Suppressor macrophage treated with lipopolysaccharide for 4 hours (primary cell): ENCODE measurements at regions not wholly inside any gene's neighbourhood (a gene's known extent, or its start where the extent isn't known, plus 50 kb on each side); places are given as distances from the start of the nearest gene placed in this dataset.

ENCODE experiments used
- DNase-seq: peaks from one replicate; pipeline ENCODE4 v3.0.0-alpha.2; 2020

DNA sequence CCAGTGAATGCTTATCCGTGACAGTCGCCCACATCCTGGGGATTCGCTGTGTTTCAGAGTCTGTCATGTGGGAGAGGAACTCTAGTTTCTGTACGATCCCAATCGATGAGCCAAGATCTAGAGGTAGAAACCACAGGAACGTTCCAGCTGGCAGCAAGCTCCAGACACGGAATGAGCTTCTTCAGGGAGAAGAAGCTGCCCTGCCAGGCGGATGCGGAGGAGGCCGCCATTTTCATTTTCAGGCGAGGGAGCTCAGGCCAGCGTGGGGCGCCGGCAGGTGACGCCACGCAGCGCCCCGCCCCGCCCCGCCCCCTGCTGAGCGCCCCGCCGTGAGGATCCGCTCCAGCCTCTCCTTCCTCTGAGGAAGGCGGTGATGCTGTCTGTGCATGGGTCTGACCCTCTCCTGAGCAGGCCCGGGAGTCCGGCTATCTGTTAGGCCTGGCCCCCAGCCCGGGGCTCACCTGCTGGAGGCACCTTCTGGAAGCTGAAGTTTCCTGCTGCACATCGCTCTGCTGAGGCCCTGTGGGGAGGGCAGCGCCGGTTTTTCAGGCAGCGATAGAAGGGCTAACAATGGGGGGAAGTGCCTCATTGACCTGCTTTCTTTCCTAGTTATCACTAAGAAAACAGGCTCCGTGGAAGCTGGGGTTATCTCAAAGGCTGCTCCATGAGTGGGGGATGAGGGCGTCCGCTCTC is 147.5 kb downstream of the ERMARD start:
- DNase-seq: no peak

DNA sequence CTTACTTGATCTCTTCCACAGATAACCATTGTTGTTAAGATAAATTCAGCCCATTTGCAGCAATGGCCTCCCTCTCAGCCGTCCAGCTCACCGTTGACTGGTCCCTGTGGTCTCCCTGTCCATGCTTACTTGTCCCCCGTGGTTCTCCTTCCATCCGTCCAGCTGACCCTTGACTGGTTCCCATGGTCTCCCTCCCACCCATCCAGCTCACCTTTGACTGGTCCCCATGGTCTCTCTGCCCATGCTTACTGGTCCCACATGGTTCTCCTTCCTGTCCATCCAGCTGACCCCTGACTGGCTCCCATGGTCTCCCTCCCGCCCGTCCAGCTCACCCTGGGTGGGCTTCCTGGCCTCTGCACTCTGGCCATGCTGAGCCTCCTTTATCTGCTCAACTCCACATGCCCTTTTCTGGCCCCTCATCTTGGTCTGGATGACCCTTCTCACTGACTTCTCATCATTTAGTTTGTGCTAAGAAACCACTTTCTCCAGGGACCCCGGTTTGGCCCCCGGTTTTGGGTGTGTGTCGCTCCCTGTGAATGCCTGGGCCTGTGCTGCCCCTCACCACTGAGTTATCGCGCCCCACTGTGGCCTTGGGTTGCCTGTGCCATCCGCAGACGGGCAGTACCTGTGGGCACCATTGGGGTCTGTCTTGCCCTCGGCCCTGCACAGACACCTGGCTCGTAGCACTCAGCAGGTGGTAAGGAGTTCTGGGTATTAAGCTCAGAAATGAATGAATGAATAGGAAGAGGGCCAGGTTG is 146.4 kb downstream of the ERMARD start:
- no peak for DNase-seq

DNA sequence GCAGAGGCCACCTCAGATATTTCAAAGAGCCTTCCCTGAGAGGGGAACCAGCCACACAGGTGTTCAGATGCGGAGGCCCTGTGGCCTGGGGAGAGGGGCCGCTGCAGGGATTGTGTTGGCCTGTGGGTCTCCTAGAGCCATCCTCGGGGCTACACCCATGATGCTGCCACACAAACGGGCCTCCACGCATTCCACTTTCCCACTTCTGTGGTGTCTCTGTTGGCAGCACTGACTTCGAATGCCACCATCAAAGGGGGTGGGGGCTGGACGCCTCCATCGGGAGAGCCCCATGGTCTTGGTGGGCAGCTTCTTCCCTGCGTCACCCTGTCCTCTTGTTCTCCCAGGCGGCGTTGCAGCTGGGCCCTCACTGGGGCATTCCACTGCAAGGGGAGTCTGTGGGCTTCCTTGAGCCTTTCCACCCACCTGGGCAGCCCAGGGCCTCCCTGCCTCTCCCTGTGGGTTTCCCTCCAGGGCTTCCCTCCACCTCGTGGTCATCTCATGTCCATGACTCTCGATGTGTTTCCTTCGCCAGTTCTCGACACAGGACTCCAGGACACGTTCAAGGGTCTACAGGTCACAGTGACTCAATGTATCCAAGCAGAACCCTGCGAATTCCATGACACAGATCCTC is 145.5 kb downstream of the ERMARD start:
- DNase-seq: no peak

DNA sequence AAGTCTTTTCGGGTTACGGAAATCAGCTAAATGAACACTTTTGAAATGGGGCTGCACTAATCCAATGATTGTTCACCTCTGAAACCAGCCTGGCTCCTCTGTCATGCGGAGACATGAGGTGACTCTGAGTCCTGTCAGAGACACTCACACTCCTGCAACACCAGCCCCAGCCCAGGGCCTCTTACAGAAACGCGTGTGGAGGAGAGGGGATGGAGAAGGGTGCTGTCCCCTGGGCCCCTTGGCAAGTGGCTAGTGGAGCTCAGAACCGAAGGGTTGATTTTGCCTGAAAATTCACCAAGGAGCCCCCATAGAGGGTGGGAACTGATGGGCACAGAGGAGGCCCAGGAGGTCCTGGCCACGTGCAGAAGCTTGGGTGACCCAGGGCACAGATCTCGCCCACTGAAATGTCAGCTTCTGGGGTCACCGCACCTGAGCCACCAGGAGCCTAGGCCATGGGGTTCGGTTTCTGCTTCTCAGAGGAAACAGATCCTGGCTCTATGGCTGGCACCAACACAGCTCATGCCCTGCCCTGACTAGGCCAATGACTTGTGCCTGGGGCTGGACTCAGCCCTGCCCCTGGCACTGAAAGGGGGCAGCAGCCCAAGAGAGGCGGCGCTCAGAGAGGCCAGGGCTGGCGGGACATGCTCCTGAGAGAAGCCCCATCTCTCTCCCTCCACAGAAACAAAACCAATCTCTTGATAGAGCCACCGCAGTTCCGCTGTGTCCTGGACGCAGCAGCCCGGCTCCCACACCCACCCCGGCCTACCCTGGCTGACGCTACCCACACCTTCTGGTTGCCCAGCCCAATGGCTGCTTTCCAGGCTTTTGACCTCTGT is 144.7 kb downstream of the ERMARD start:
- no peak for DNase-seq

DNA sequence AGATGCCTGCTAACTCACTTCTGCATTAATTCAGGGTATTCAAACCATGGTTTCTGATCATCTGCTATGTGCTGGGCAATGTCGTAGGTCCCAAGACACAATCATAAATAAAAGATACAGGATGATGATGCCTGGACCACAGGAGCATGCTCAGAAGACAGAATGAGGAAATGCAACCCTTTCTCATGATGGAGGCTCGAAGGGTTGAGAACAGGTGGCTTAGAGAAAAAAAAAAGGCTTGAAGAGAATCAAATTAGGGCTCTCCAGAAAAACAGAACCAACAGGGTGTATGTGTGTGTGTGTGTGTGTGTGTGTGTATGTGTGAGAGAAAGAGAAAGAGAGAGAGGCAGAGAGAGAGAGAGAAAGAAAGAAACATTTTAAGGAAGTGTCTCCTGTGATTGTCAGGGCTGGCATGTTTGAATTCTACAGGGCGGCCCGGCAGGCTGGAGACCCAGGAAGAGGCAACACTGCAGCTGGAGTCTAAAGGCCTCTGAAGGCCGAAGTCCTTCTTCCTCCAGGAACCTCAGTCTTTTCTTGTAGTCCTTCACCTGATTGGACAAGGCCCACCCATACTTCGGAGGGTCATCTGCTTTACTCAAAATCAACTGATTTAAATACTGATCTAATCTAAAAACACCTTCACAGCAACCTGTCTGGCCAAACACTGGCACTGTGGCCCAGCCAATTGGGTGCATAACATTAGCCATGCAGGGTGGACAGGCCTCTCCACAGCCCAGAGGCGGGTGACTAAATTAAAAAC is 143.8 kb downstream of the ERMARD start:
- no peak for DNase-seq

DNA sequence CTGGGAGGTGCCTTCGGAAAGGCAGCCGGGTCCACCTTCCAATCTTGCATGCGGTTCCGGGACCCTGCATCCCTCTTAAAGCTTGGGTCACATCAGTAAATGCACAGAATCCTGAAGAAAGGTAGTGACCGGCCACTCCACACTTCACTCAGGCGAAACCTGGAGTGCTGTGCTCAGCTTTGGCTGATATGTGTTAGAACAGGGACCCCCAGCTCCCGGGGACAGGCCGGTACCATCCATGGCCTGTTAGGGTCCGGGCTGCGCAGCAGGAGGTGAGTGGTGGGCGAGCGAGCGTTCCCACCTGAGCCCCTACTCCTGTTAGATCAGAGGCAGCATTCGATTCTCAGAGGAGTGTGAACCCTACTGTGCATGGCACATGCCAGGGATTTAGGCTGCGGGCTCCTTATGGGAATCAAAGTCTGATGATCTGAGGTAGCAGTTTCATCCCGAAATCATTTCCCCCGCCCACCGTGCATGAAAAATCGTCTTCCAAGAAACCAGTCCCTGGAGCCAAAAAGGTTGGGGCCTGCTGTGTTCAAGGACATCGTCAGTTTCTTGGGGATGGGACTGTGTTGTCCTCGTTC is 143.0 kb downstream of the ERMARD start:
- DNase-seq: no peak

DNA sequence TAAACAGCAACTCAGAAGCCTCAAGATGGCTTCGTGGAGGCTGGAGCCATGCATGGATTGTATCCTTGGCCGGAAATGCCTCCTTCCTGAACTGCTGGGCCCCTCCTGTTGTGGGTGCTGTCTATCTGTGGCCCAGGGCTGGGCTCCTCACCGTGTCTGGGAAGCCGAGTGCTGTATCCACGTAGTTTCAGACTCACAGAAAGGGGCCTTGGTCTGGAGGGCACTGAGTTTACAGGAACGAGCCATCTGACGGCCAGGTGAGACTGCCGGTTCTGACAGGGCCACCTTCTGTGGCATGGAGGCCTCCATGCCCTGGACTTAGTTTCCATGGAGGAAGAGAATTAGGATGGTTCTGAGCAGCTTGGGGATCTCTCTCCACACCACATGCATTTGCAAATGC is 142.2 kb downstream of the ERMARD start:
- DNase-seq: no peak

DNA sequence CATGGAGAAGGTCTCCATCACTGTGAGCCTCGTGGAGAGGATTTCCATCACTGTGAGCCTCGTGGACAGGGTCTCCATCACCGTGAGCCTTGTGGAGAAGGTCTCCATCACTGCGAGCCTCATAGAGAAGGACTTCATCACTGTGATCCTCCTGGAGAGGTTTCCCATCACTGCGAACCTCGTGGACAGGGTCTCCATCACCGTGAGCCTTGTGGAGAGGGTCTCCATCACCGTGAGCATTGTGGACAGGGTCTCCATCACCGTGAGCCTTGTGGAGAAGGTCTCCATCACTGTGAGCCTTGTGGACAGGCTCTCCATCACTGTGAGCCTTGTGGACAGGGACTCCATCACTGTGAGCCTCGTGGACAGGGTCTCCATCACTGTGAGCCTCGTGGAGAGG is 140.4 kb downstream of the ERMARD start:
- DNase-seq: no peak

DNA sequence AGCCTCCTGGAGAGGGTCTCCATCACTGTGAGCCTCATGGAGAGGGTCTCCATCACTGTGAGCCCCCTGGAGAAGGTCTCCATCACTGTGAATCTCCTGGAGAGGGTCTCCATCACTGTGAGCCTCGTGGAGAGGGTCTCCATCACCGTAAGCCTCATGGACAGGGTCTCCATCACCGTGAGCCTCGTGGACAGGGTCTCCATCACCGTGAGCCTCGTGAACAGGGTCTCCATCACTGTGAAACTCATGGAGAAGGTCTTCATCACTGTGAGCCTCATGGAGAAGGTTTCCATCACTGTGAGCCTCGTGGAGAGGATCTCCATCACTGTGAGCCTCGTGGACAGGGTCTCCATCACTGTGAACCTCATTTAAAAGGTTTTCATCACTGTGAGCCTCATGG is 140.0 kb downstream of the ERMARD start:
- no peak for DNase-seq

DNA sequence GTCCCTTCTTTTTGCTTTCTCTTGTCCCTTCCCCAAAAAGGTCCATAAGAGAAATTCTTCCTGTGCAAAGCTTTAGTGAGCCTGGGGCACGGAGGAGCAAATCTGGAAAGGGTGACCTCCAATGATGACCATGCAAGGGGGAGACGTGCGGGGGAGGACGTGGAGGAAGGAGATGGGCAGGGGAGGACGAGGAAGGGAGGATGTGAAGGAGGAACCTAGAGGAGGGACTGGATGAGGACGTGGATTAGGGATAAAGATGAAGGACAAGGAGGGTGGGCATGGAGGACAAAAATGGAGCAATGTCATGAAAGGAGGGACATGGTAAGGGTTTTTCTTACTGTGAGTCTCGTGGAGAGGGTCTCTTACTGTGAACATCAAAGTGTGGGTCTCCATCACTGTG is 139.5 kb downstream of the ERMARD start:
- no peak for DNase-seq

DNA sequence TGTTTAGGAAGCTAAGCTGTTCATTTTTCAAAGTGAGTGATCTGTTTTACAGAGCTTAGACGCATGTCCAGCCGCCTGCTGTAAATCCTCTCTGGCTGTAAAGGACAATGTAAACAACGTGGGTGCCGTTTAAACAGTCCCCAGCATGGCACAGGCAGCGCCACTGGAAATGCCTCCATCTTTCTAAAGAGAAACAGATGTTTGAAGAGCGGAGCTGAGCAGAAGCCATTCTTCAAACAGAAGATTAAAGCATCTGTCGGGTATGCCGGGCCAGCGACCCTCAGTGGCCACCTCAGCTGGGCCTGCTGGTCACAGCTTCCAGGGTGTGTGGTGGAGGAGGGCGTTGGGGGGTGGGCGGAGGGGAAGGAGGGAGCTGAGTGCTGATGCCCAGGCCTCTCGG is 138.6 kb downstream of the ERMARD start:
- no peak for DNase-seq

DNA sequence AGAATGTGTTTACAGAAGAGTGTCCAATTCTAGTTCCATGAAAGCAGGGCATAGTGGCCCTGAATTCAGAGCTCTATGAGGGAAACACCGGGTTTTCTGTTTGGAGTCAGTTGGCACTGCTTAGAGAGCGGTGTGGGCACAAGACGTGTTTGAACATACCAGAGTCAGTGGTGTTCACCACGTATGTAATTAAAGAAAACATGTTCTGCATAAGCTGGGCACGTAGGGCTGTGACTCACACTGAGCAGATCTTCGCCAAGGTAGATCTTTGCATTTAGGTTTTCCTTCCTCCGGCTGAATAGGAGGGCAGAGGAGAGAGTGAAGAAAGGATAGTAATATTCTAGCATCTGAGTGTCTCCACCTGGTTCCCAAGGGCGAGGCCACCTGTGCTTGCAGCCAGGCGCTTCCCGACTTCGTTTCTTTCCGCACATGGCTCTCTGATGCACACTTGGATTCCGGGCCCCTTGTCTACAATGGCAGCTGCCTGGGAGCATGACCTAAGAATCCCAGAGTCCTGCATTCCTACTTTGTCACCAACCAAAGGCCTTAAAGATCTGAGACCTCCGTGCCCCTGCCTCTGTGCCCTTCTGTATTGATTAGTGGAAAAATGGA is 136.2 kb downstream of the ERMARD start:
- DNase-seq: no peak

DNA sequence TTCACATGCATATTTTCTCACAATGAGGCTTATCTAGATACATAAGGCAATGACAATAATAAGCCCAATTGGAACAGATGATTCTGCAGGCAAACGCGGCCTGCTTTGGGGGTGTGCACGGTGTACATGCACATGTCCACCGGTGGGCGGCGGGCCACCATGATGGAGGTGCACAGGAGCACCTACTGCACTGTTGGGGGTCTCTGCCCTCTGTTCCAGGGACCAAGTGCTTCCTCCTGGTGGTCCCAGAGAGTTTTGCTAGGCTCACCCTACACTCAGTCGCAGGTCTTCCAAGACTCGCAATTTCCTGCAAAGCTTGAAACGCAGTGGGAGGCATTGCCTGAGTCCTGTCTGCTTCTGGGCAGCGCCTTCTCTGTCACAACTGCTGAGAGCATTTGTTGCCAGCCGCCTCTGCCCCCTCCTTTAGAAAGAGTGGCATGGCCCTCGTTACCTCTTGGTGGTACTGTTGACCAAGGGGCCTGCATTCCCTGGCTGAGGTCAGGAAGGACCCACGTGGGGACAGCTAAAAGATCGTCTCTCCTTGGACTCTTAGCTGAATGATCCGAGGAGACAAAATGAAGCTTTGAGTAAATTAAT is 135.3 kb downstream of the ERMARD start:
- DNase-seq: no peak

DNA sequence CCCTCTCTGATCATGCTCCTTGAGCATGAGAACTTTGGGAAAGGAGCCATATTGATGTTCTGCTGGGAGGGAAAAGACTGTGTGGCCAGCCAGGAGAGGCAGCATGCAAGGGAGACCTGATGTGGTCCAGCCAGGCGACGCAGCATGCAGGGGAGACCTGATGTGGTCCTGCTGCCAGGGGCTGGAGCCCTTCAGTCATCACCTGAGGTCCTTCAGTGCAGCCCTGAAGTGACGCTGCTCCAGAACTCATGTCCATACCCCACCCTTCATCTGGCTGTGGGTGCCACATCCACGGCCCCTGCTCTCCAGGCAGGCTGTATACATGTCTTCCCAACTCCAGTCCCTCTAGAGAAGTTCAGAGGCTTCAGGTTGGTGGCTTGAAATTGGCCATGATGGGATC is 134.4 kb downstream of the ERMARD start:
- no peak for DNase-seq

DNA sequence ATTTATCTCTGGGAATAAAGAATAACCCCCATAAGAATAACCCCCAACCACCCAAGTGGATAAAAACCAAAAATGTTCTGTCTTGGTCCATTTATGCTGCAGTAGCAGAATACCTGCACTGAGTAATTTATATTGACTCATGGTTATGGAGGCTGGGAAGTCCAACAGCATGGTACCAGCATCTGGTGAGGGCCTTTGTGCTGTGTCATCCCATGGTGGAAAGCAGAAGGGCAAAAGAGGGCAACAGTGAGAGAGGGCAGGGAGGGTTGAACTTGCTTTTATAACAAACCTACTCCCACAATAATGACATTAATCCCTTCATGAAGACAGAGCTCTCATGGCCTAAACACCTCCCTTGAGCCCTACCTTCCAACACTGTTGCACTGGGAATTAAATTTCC is 133.7 kb downstream of the ERMARD start:
- DNase-seq: no peak

DNA sequence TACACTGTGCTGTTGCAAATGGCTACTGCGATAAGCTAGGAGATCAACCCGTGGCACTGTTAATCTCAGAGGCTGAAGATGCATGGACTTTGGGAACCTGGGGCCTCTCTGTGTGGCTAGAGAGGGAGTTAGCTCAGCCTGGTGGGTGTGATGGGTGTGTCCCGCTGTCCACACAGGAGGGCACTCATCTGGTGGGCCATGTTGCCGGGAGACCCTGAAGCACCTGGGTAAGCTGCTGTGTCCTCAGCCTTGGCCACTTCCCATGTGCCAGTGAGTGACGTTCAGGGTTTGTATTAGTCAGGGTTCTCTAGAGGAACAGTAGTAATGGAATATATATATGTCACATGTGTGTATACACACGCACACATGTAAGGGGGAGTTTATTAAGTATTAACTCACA is 132.7 kb downstream of the ERMARD start:
- DNase-seq: no peak

DNA sequence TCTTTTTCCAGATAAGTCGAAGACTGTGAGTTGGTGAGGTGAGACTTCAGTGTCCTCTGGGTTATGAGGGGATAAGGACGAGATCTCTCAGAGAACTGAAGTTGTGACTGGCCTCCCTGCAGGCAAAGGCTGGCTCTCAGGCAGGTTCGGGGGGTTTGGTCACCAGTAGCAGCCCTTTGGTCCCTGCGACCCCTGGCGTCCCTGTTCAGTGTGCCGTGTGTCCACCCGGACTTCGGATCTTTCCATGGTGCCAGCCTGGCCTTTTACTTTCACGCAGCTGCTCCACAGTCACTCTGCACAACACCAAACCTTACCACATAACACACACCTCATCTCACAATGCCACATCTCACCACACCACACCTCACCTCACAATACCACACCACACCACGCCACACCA is 131.9 kb downstream of the ERMARD start:
- DNase-seq: no peak

DNA sequence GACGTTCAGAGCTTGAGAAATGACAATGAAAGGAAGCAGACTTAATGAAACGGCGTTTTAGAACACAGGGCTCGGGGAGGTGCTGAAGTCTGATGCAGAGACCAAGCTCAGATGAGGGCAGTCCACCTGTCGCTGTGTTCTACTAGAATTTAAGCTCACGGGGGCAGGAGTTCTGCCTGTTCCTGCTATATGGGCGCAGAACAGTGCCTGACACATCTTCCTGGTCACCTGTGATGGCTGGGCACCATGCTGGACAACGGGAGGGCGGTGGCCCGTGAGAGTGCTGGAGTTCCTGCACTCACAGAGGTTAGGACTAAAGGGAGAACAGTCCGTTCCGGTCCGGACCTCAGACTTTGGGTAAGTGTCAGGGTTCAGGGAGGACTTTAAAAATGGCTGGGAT is 130.6 kb downstream of the ERMARD start:
- DNase-seq: no peak

DNA sequence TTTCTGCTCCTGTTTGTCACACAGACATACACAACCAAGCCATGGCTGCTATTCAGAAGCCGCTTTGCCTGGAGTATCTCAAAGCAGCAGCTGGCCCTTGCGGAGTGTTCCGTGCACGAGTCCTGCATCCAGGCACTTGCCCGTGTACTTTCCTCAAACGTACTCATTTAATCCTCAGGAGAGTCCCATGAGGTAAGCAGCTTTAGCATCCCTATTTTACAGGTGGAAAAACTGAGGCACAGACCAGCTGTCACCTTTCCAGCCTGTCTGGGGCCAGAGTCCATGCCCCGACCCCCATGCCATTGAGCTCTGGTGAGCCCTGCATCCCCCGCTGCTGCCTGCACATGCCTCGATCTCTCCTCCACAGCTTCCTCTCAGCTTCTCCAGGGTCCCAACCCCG is 130.0 kb downstream of the ERMARD start:
- no peak for DNase-seq

DNA sequence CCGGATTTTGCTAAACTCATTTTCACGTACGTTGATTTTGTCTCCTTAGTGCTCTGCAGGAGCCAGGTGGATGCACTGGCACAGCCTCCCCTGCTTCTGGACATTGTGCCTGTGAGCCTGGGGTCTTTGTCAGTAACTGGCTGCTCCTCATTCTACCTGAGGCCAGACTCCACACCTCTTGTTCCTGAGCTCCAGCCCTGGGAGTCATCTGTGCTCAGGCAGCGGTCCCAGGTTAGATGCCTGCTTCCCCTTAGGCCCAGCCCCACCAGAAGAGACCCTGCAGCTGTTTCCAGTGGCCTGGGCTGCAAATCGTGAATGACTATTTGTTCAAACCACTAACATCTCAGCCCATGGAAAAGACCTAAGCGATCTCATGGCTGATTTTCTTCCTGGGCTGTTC is 129.1 kb downstream of the ERMARD start:
- DNase-seq: no peak

DNA sequence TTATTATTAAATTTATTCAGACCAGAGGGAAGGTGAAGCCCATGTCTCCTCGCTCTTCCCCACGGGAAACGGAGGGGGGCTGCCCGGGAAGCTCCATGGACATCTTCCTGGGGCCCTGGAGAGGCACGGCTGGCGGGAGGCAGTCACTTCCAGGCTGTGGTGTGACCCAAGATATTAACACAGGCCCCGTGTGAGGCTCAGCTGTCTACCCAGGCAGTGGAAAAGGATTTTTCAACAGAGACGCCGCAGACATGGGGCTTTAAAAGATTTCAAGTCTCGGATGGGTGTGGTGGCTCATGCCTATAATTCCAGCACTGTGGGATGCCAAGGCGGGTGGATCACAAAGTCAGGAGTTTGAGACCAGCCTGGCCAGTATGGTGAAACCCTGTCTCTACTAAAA is 117.9 kb downstream of the ERMARD start:
- DNase-seq: no peak
